ENCODE measurements at regions not wholly inside any gene's neighbourhood (a gene's known extent, or its start where the extent isn't known, plus 50 kb on each side); places are given as distances from the start of the nearest gene placed in this dataset.

GRCh38 chr10:57955076-57955475 is 312.6 kb downstream of the IPMK start (continued):
- no peak for TF ChIP-seq JUNB (IDR thresholded peaks at IDR 0.05; ENCODE audit: unreplicated experiment)
- TF ChIP-seq POLR2AphosphoS5 (IDR thresholded peaks at IDR 0.05; ENCODE audit: low read depth) = no peak
- TF ChIP-seq, protein P1, sequence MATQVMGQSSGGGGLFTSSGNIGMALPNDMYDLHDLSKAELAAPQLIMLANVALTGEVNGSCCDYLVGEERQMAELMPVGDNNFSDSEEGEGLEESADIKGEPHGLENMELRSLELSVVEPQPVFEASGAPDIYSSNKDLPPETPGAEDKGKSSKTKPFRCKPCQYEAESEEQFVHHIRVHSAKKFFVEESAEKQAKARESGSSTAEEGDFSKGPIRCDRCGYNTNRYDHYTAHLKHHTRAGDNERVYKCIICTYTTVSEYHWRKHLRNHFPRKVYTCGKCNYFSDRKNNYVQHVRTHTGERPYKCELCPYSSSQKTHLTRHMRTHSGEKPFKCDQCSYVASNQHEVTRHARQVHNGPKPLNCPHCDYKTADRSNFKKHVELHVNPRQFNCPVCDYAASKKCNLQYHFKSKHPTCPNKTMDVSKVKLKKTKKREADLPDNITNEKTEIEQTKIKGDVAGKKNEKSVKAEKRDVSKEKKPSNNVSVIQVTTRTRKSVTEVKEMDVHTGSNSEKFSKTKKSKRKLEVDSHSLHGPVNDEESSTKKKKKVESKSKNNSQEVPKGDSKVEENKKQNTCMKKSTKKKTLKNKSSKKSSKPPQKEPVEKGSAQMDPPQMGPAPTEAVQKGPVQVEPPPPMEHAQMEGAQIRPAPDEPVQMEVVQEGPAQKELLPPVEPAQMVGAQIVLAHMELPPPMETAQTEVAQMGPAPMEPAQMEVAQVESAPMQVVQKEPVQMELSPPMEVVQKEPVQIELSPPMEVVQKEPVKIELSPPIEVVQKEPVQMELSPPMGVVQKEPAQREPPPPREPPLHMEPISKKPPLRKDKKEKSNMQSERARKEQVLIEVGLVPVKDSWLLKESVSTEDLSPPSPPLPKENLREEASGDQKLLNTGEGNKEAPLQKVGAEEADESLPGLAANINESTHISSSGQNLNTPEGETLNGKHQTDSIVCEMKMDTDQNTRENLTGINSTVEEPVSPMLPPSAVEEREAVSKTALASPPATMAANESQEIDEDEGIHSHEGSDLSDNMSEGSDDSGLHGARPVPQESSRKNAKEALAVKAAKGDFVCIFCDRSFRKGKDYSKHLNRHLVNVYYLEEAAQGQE (IDR thresholded peaks at IDR 0.05; ENCODE audit: unreplicated experiment) = no peak
- TF ChIP-seq EZH2phosphoT487 (IDR thresholded peaks at IDR 0.05; ENCODE audit: unreplicated experiment) = no peak
- no peak for TF ChIP-seq ETS1 (IDR thresholded peaks at IDR 0.05)
- TF ChIP-seq, protein P2, sequence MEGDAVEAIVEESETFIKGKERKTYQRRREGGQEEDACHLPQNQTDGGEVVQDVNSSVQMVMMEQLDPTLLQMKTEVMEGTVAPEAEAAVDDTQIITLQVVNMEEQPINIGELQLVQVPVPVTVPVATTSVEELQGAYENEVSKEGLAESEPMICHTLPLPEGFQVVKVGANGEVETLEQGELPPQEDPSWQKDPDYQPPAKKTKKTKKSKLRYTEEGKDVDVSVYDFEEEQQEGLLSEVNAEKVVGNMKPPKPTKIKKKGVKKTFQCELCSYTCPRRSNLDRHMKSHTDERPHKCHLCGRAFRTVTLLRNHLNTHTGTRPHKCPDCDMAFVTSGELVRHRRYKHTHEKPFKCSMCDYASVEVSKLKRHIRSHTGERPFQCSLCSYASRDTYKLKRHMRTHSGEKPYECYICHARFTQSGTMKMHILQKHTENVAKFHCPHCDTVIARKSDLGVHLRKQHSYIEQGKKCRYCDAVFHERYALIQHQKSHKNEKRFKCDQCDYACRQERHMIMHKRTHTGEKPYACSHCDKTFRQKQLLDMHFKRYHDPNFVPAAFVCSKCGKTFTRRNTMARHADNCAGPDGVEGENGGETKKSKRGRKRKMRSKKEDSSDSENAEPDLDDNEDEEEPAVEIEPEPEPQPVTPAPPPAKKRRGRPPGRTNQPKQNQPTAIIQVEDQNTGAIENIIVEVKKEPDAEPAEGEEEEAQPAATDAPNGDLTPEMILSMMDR (conservative IDR thresholded peaks at IDR 0.05; ENCODE audit: low read depth in 2 of 2) = no peak
- no peak for TF ChIP-seq STAT1 (IDR thresholded peaks at IDR 0.05; ENCODE audit: unreplicated experiment)
- TF ChIP-seq NANOG (IDR thresholded peaks at IDR 0.05; ENCODE audit: borderline replicate concordance) = no peak
- TF ChIP-seq ZNF331 (CRISPR knock-in tag; IDR thresholded peaks at IDR 0.05; ENCODE audit: low read depth) = no peak
- no peak for TF ChIP-seq EZH2 (IDR thresholded peaks at IDR 0.05; ENCODE audit: low read depth, unreplicated experiment)

DNA sequence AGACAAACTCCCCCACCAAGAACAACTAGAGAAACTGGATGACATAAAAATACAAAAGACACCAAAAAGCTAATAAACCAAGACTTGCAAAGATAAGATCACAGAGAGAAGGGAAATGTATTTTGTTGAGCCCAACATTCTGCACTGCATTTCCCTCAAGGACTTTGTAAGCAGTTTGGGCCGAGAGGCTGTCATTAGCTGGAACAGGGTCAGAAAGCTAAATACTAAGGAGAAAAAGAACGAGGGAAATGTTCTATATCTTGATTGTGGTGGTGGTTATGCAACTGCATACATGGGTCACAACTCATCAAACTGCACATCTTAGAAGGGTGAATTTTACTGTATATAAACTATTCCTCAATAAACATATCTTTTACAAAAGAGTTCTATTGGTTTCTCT is 315.0 kb downstream of the IPMK start:
- H3K27me3 Mint-ChIP-seq (ENCODE audit: insufficient read depth, low read depth, poor library complexity) = no peaks in the 10 kb centered on the region
- peaks cover 3% of the 10 kb centered on the region; the same call in 1 of the 3 replicates for H3K36me3 Mint-ChIP-seq (ENCODE audit: low read depth)
- H3K4me3 Mint-ChIP-seq = no peak overlapping the region
- Histone ChIP-seq H3K4me3 (no peak overlapping the region), H3K4me1 (ENCODE audit: insufficient read depth) (peaks cover 2% of the 10 kb centered on the region; the same call in 1 of the 2 replicates), H2AFZ (no peak overlapping the region), H4K20me1 (replicated peaks; ENCODE audit: insufficient read depth) (no peaks in the 10 kb centered on the region), H3K27me3 (ENCODE audit: insufficient read depth) (no peaks in the 10 kb centered on the region), H3K9me2 (ENCODE audit: insufficient read depth) (no peaks in the 10 kb centered on the region; the same call in 1 of the 2 replicates), H3K4me2 (no peak overlapping the region), H3F3A (replicated peaks; ENCODE audit: low read depth) (no peaks in the 10 kb centered on the region), H3K79me2 (replicated peaks; ENCODE audit: insufficient read depth) (no peaks in the 10 kb centered on the region), H3K27ac (ENCODE audit: low read depth) (no peak overlapping the region), H3K36me3 (ENCODE audit: insufficient read depth) (no peaks in the 10 kb centered on the region)
- ATAC-seq = no peak
- no peak for DNase-seq (ENCODE audit: low spot score)
- peaks cover 3% of the 10 kb centered on the region; the same call in 1 of the 3 replicates for H3K9me3 Mint-ChIP-seq
- peaks cover 4% of the 10 kb centered on the region; the same call in 2 of the 3 replicates for H3K4me1 Mint-ChIP-seq
- H3K27ac Mint-ChIP-seq = no peak overlapping the region
- TF ChIP-seq, protein P1 (IDR thresholded peaks at IDR 0.05; ENCODE audit: unreplicated experiment) = no peak
